Ramos (cell line): ENCODE measurements at regions not wholly inside any gene's neighbourhood (a gene's known extent, or its start where the extent isn't known, plus 50 kb on each side); places are given as distances from the start of the nearest gene placed in this dataset.

ENCODE experiments used
- in situ Hi-C: fragments of 300-500 bp; cut with MboI; formaldehyde crosslinking; loops from one replicate; pipeline ENCODE4 v1.14.3; 2022; ENCODE audit warnings: low sequenced_read_pairs; ENCODE audit not compliant: unreplicated experiment

DNA sequence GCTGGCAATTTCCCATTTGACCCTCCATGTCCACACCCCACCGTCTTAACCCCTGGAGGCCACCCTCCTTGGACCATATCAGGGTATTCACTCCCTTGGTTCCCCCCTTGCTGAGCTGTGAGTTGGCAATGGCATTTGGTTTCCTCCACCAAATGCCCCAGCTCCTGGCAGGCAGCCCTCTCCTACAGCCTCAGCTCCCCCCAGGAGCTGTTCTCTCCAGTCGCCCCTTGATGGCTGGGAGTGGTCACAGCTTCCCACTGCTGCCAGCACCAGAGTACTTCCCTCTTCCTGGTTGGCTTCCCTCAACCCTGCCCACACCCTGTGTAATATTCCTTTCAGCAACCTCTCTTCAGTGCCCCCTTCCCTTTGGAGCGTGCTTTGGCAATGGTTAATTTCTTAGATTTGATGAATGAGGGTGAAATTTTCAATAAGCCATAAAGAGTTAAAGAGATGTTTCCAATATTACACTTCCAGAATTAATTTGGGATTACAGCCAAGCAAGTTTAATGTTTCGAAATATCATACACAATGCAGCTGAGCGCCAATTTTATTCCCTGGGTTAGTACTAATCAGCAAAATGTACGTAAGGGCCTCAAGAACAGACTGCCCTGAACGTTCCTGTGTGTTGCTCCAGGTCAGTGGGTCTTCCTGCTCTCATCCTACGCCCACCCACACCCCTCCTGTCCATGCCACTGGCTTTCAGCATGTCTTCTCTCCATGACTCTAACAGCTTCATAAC is 207.1 kb upstream of the NFE2L3 start:
- in situ Hi-C loops, result no loop called here

DNA sequence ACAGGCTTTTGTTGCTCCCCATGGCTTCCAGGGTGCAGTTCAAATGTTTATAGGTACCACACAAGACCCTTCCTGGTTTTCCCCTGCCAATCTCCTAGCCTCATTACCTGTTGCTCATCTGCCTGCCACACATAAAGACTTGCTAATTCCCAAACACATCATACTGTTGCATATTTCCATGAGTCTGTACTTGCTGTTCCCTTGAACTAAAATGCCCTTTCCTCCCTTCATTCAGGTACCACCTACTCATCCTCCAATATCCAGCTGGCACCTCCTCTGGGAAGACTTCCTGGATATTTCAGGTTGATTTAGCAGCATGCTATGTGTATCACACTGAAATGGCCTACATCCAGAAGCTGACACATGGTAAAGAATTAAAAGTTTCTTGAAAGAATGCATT is 206.4 kb upstream of the NFE2L3 start:
- in situ Hi-C loops, result no loop called here

DNA sequence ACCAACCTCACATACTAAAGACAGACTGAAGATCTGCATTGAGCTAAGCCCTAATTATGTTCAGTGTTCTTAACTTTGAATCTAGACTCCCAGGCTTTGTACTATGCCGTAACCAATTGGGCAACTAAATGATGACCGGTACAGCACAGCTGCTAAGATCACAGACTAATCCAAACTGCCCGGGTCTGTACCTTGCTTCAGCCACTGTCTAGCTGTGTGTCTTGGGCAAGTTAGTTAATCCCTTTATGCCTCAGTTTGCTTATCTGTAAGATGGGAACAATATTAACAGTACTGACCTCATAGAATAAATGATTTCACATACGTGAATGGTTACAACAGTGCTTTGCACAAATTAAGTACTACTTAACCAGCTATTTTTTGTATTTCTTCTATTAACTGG is 205.8 kb upstream of the NFE2L3 start:
- in situ Hi-C loops, result no loop called here

DNA sequence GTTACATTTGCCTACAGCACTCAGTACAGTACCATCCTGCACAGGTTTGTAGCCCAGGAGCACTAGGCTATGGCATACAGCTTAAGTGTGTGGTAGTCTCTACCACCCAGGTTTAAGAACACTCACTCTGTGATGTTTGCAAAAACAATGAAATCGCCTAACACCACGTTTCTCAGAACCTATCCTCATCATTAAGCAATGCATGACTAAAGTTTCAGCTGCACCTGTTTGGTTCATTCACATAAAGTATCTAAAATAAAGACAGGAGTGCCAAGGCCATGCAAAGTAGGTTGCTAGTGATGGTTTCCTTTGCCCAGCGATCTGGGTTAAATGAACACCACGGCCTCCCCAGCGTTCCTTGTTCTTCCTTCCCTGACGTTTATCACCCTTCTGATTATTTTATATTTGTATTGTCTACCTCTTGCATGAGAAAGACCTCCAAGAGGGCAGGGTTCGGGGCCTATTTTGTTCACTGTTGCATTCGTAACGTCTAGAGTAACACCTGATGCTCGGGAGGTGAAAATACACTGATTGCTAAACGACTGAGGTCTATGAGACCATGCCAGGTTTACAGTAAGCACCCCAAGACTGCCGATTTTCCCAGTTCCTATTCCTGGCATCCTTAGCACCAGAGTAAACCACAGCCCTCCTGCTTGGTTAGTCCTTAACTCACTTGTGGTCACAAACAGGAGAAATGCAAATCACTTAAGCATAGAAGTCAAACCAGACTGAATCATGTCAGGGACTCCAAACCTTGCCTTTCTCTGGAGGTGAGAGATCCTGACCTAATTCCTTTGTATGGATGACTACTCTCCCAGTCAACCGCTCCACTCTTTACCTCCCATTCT is 204.1 kb upstream of the NFE2L3 start:
- in situ Hi-C loops, result no loop called here

DNA sequence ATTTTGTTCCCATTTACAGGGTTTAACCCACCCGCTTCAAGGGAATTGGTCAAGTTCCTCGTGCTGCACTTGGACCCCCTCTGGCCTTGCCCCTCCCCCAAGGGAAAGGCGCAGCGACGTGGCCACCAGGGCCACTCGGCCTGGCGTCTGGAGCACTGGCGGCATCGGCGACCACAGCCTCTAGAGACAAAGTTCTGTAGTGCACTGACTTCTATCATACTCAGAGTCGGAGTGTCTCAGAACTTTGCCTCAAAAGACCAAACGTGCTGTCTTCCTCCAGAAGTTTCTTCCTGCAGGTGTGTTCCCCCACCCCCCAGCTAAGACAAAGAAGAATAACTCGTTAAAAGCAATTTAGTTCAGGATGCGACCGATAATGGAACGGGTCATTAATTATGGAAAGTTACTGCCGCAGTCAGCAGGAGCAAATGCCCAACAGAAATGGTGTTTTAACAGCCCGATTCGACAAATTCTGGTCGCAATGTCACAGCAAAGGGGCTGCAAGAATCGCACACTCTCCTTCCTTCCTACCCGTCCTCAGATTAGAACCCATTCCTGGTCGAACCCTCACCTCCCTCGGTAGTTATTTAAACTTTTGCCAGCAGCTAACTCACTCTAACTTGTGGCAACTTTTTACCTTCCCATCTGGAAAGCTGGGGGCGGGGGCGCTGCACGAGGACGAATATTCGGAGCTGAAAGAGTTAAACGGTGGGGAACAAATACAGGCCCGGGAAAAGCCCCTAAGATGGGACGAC is 202.1 kb upstream of the NFE2L3 start:
- in situ Hi-C loops, result no loop called here

DNA sequence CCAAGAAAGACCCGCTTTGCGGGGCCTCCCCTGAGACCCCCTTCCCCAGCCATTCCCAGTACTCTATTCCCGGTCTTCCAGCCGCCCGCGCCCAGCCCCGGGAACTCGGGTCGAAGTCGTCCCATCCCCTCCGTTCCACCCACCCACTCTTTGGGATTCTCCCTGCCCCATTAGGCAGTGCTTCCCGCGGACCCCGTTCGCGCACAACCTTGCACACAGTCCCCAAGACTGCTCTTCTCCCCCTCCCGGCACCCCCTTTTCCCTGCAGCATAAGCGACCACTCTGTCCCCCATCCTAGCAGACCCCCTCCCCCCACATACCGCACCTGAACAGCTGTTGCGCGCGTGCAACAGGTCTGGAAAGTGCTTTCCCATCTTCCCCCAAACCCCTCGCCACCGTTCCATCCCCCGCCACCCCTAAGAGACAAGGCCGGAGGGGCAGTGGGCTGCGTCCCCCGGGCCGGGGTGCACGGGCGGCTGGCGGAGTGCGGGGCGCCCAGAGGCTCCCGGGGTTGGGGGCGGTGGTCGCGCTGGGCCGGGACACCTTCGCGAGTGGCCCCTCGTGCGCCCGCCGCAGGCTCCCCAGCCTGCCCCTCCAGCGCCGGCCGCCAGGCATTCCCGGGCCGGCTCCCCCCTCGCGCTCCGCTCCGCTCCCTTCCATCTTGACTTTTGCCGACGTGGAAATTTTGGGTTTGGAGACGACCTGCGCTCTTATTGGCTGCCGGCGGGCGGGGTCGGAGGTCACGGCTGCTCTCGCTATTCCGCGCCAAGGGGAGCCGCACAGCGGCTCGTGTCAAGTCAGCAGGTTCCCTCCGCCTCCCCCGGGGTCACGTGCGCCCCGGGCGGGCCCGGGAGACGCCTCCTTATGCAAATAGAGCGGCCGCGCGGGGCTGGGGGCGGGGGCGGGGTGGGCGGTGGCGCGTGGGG is 201.2 kb upstream of the NFE2L3 start:
- in situ Hi-C loops, result no loop called here

DNA sequence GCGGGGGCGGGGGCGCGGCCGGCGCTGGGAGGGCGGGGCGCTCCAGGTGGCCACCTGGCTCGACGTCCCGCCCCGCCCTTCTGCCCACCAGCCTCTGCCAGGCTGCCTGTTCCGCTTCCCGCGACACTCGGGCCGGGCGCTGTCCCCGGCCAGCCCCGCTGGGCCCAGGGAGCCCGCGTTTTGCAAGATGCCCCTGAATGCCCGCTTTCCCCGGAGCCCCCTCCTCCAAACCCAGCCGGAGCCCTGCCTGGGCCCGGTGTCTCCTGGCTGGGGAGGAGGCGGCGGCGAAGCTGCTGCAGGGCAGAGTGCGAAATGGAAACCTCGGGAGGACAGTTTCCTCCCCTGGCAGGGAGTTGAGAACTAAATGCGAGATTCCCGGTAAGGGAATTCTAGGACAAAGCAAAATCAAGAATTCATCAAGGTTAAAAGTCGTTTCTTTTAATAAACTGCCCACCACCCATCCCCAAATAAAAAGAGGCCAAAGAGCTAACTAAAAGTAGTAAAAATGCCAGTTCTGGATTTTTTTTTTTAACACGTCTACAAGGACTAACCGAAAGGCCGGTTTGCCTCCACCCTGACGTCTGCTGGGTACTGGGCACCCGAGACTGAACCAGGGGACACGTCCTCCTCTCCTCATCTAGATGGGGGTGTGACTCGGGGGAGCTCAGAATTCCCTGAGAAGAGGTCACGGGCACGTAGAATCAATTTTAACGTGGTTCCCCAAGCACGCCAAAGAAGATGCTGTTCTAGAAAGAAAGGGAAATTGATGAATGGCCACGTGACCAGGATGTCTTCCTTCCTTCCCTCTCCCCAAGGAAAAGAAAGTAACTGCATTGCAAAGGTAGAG is 200.4 kb upstream of the NFE2L3 start:
- in situ Hi-C loops, result no loop called here

DNA sequence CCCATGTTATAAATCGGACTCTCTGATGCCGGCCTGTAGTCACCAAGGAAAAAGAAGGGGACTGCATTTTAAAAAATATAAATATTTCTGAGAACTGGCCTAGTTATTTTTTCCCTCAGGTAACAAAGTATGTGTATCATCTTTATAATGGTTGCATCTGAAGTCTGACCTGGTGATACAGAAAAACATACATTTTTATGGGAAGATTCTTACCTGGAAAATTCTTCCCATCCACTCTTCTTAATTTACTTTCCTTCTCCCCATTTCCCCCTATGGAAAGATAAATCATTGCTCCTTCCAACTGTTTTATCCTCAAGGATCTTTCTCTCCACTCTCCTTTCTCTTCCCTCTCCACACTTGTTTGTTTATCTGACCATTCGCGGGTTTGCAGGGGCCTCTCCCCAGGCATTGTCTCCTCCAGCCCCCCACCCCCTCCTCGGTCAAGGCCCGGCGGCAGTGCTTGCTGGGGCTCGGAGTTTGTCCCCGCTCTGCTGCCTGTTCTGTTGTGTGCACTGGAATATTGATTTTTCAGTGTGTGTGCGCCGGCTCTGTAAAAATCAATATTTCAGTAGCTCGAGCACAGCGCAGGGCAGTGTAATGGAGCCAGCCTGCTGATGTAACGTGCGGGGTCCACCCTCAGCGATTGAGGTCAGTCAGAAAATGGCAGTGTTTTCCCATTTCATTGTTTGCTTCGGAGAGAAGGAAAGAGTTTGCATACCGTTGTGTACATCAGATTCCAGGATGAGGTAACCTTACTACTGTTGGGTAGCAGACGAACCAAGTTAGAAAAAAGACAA is 199.5 kb upstream of the NFE2L3 start:
- in situ Hi-C loops, result no loop called here

DNA sequence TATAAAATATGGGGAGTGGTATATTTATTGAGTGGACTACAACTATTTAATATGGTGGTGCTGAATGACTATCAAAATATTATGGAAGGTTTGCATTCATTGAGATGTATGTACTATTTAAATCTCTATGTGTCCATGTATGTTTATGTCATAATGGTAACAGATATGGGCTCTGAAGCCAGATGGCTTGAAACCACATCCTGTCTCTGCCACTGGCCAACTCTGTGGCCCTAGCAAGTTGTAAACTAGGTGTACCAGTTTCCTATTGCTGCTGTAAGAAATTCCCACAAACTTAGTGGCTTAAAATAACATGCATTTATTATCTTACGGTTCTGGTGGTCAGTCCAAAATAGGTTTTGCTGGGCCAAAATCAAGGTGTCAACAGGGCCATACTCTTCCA is 198.1 kb upstream of the NFE2L3 start:
- in situ Hi-C loops, result no loop called here

DNA sequence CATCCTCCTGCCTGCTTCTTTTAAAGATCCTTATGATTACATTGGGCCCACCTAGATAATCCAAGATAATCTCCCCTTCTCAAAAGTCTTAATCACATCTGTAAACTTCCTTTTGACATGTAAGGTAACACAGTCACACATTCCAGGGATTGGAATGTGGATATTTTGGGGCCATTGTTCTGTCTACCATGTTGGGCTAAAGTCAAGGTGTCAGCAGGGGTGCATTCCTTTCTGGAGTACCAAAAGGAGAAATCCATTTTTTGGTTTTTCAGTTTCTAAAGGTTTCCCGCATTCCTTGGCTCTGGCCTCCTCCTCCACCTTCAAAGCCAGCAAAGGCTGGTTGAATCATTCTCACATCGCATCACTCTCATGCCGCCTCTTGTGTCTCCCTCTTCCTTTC is 197.6 kb upstream of the NFE2L3 start:
- in situ Hi-C loops, result no loop called here

DNA sequence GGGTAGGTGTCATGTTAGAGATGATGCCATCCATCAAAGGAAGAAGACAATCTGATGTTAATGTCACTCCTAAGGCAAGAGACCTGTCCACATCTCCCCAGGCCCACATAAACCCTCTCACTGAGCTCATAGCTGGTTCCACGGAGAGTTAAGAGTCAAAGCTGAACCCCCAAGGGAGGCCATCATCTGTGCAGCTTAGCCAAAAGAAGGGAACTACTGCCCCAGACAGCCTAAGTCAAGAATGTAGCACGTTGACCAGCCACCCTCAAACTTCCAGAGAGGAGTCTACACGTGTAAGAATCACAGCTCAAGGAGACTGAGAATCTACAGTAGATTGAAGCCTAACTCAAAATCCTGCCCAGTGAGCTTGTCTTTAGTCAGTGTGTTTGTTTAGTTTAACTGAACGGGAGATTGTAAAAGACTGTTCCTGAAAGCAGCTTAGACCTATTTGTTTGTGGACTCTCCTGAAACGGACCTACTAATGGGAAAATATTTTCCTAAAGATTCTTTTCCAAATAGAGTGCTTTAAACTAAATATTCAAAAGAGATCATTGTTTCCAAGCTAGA is 192.7 kb upstream of the NFE2L3 start:
- in situ Hi-C loops, result no loop called here

DNA sequence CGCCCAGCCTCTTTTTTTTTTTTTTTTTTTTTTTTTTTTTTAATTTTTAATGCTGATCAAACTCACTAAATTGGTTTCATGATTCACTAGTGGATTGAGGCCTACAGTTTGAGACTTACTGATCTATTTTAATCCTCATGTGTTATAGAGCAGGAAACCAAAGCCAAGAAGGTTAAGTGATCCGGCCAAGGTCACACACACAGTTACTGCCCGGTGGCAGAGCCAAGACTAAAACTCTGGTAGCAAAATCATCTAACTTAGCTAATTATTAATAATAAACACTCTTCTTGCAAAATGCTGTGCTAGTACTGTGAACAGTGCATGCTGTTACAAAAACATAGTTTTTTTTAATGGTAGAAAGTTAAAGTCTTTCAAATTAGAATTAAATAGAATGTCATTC is 188.3 kb upstream of the NFE2L3 start:
- in situ Hi-C loops, result no loop called here

DNA sequence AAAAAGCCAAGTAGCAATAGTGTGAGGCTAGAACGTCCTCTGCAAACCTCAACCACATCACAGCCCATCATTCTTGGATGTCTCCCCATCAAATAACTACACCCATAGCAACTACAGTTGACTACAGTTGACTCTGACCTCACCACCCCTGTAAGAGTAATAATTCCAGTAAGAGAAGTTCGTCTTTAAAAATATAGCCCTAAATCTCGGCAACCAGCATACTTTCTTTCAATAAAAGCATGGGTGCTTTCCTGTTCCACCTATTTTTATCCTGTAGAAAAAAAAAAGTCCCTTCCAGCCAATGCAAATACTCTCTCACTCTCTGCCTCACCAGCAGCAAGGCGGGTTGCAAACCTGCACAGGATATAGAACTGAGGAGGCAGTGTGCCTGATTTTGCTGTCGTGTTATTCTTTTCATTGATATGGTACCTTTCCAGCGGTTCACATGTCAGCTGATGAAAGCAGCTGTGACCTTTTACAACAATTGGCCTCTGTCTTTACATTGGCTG is 187.5 kb upstream of the NFE2L3 start:
- in situ Hi-C loops, result no loop called here

DNA sequence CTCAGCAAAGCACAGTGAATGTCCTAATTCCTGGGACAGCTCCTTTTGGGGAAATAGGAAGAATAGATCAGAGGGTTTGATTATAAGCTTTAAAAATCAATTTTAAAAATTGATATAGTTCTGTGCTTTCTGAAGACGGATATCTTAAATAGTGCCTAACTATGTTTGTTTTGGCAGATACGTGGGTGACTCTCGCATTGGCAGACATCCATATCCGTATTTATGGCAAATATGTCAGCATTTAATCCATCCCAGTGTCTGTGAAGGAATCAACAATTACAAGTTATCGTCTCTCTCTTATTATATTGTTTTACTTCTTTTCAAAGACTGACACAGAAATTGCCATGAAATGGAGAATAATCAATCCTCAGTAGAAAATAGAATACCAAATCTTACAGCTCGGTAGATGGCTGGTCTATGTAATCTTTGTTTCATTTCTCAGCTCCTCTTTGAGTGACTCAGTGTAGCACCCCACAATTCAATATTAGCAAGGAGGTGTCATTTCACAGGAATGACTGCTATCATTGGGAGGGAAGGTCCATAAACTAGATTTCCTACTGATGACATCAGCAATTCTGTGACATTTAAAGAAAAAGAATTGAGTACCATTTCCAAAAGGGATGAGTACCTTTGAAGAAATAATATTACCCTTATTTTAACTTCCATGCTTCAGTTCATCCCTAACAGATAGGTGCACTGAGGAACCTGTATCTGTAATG is 186.4 kb upstream of the NFE2L3 start:
- in situ Hi-C loops, result no loop called here

DNA sequence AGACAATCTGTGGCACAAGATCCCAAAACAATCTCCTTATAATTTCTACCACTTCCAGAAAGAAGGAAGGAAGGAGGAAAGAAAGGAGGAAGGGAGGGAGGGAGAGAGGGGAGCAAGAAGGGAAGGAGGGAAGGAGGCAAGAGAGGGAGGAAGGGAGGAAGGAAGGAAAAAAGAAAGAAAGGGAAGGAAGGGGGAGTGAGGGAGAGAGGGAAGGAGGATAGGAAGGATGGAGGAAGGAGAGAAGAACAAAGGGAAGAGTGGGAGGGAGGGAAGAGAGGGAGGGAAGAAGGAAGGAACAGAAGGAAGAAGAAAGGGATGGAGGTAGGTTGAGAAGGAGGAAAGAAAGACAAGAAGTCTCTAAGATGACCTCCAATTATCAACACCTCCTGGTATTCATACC is 185.5 kb upstream of the NFE2L3 start:
- in situ Hi-C loops, result no loop called here

DNA sequence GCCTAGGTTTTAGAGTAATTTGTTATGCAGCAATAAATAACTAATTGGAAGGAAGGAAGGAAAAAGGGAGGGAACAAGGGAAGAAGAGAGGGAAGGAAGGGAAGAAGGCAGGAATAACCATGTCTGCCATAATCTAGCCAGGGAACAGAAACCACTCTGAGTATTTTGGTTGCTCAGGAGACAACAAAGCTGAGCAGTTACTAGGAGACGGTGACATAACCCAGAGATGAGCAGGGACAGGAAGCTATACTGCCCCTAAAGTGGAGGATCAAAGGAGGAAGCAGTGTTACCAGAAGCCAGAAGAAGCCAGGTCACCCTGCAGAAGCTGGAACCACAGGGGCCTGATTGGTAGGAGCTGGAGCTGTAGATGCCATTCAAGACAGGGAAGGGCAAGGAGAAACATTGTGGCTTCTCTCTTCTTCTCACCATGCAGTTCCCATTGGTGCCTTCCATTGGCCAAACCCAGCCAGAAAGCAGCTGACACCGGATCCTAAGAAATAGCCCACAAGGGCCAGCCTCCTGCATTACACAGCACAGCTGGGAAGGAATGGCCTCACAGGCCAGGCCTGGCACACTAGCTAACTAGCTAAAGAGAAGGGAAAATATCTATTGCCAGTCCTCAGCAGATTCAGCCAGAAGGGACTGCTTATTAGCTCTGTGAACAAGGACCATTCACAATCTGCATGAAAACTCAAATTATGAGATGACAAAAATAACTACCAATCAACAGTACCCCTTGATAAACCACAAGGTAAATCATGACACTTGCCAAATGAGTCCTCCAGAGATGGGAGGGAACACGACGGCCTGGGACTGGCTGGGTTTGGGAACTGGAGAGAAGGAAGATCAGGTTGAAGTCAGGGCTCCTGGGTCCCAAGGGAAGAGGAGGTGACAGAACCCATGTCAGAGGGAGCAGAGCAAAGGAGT is 184.5 kb upstream of the NFE2L3 start:
- in situ Hi-C loops, result no loop called here
